Panc1 (cell line): ENCODE measurements at regions not wholly inside any gene's neighbourhood (a gene's known extent, or its start where the extent isn't known, plus 50 kb on each side); places are given as distances from the start of the nearest gene placed in this dataset.

Experiments
- CTCF ChIP-seq: fragments of 450-650 bp; IDR thresholded peaks from 2 replicates; pipeline ENCODE4 v1.5.1; 2017; ENCODE audit warnings: mild to moderate bottlenecking
- POLR2AphosphoS5 ChIP-seq: IDR thresholded peaks from 2 replicates; pipeline ENCODE4 v1.6.1; 2012; ENCODE audit warnings: mild to moderate bottlenecking, low read depth, low read length, moderate library complexity
- REST ChIP-seq, 2 experiments: IDR thresholded peaks; 2 replicates each; pipeline ENCODE4 v1.6.1; 2011 to 2012; ENCODE audit warnings: low read depth in 2 of 2, control low read depth in 1 of 2, low read length in 1 of 2, mild to moderate bottlenecking in 1 of 2, moderate library complexity in 1 of 2; ENCODE audit not compliant: insufficient read depth in 1 of 2

- TF ChIP-seq CTCF: no peak
- no peak for TF ChIP-seq POLR2AphosphoS5
- no peak for TF ChIP-seq REST (IDR thresholded peaks at IDR 0.05; ENCODE audit: insufficient read depth in 1 of 2, low read depth in 2 of 2, low read length in 1 of 2)
These were observed 254.0 kb downstream of the RPS24 start for GRCh38 chr10:78287618-78288017.
